ENCODE measurements at regions not wholly inside any gene's neighbourhood (a gene's known extent, or its start where the extent isn't known, plus 50 kb on each side); places are given as distances from the start of the nearest gene placed in this dataset.
"Not testable (repeated sequence)": the region's sequence is repeated elsewhere in the genome, so short reads cannot be mapped to it uniquely, and the experiment has no call there.

- Mint-ChIP-seq H3K36me3 (no peaks in the 10 kb centered on the region), H3K4me1 (ENCODE audit: low read depth in 2 of 2) (peaks cover 22 to 30% of the 10 kb centered on the region in 2 donors), H3K4me3 (no peak overlapping the region), H3K27ac (peak overlapping the region in 1 of 2 donors; percentile 82), H3K9me3 (peaks cover 4% of the 10 kb centered on the region), H3K27me3 (peaks cover 0 to 21% of the 10 kb centered on the region in 2 donors)
- DNase-seq (ENCODE audit: low spot score), result no peak
- ATAC-seq, result no peak
Measured at GRCh38 chrX:45513042-45513441, 312.4 kb upstream of the DIPK2B start.

GRCh38 chrX:45508454-45508853 is 307.8 kb upstream of the DIPK2B start:
- no peak overlapping the region for H3K27ac Mint-ChIP-seq
- peaks cover 13 to 26% of the 10 kb centered on the region in 2 donors for H3K4me1 Mint-ChIP-seq (ENCODE audit: low read depth in 2 of 2)
- no peaks in the 10 kb centered on the region for H3K36me3 Mint-ChIP-seq
- H3K27me3 Mint-ChIP-seq, result peaks cover 0 to 12% of the 10 kb centered on the region in 2 donors
- H3K4me3 Mint-ChIP-seq, result no peak overlapping the region
- ATAC-seq (no peak), DNase-seq (ENCODE audit: low spot score) (no peak)
- no peaks in the 10 kb centered on the region for H3K9me3 Mint-ChIP-seq

- ATAC-seq (no peak), DNase-seq (ENCODE audit: low spot score) (no peak)
- H3K27me3 Mint-ChIP-seq, result peaks cover 0 to 5% of the 10 kb centered on the region in 2 donors
- no peaks in the 10 kb centered on the region for H3K36me3 Mint-ChIP-seq
- H3K9me3 Mint-ChIP-seq, result no peaks in the 10 kb centered on the region
- peak overlapping the region in 1 of 2 donors; percentile 28 for H3K27ac Mint-ChIP-seq
- no peak overlapping the region for H3K4me3 Mint-ChIP-seq
- peaks cover 13 to 20% of the 10 kb centered on the region in 2 donors for H3K4me1 Mint-ChIP-seq (ENCODE audit: low read depth in 2 of 2)
Measured at GRCh38 chrX:45506149-45506730, 305.6 kb upstream of the DIPK2B start.

GRCh38 chrX:45505214-45505613 is 304.5 kb upstream of the DIPK2B start:
- H3K36me3 Mint-ChIP-seq, result no peaks in the 10 kb centered on the region
- ATAC-seq (no peak), DNase-seq (ENCODE audit: low spot score) (no peak)
- peaks cover 13 to 20% of the 10 kb centered on the region in 2 donors for H3K4me1 Mint-ChIP-seq (ENCODE audit: low read depth in 2 of 2)
- H3K27ac Mint-ChIP-seq, result peak overlapping the region in 1 of 2 donors; percentile 39
- H3K9me3 Mint-ChIP-seq, result no peaks in the 10 kb centered on the region
- H3K4me3 Mint-ChIP-seq, result no peak overlapping the region
- H3K27me3 Mint-ChIP-seq, result peaks cover 0 to 5% of the 10 kb centered on the region in 2 donors

GRCh38 chrX:45503787-45504362 is 303.2 kb upstream of the DIPK2B start:
- H3K27me3 Mint-ChIP-seq; DNase-seq (ENCODE audit: low spot score); ATAC-seq; H3K9me3 Mint-ChIP-seq; H3K4me3 Mint-ChIP-seq; H3K27ac Mint-ChIP-seq; H3K36me3 Mint-ChIP-seq: not testable (repeated sequence)
- peaks cover 13 to 20% of the 10 kb centered on the region in 2 donors for H3K4me1 Mint-ChIP-seq (ENCODE audit: low read depth in 2 of 2)

DNA sequence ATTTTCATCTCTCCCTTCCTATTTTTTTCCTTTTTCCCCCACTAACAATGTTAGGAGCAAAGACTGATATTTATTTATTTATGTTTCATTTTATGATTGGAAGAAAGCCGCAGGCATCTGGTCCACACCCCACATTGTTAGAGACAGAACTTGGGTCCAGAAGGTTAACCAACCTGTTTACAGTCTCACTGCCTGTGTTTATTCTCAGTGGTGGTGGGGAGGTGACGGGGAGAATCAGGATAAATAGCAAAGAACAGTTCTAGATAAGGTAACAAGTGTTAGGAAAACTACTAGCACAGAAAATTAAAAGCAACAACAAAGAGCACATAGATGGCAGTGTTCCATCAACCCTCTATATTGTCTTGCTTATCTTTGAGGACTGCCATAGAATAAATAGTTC is 301.7 kb upstream of the DIPK2B start:
- no peaks in the 10 kb centered on the region for H3K36me3 Mint-ChIP-seq
- H3K27me3 Mint-ChIP-seq, result peaks cover 6 to 14% of the 10 kb centered on the region in 2 donors
- H3K9me3 Mint-ChIP-seq, result peaks cover 3% of the 10 kb centered on the region
- DNase-seq (ENCODE audit: low spot score) (no peak), ATAC-seq (no peak)
- H3K4me3 Mint-ChIP-seq, result no peak overlapping the region
- H3K4me1 Mint-ChIP-seq (ENCODE audit: low read depth in 2 of 2), result peaks cover 13 to 20% of the 10 kb centered on the region in 2 donors
- no peak overlapping the region for H3K27ac Mint-ChIP-seq

DNA sequence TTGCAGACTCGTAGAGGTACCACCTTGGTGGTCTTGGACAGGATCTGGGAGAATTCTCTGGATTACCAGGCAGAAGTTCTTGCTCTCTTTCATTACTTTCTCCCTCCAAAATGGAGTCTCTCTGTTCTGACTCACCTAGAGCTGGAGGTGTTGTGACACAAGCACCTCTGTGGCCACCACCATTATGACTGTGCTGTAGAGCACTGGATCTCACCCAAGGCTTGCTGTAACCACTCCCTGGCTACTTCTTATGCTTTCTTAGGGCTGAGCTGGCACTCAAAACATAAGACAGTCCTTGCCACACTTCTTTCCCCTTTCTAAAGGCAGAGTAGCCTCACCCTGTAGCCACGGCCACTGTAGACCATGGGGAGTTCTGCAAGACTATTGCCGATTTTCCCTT is 296.6 kb upstream of the DIPK2B start:
- peaks cover 23% of the 10 kb centered on the region for H3K36me3 Mint-ChIP-seq
- H3K27ac Mint-ChIP-seq, result no peak overlapping the region
- no peaks in the 10 kb centered on the region for H3K4me1 Mint-ChIP-seq (ENCODE audit: low read depth in 2 of 2)
- ATAC-seq (no peak), DNase-seq (ENCODE audit: low spot score) (no peak)
- peaks cover 15% of the 10 kb centered on the region for H3K9me3 Mint-ChIP-seq
- H3K4me3 Mint-ChIP-seq, result no peak overlapping the region
- peaks cover 6 to 25% of the 10 kb centered on the region in 2 donors for H3K27me3 Mint-ChIP-seq

DNA sequence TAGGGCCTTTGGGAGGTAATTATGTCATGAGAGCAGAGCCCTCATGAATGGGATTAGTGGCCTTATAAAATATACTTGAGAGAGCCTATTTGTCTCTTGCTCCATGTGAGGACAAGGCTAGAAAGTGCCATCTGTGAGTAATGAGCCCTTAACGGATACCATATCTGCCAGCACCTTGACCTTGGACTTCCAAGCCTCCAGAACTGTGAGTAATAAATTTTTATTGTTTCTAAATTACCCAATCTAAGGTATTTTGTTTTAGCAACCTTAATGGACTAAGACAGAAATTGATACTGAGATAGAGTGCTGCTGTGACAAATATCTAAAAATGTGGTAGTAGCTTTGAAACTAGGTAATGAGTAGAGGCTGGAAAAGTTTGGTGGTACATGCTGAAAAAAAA is 285.0 kb upstream of the DIPK2B start:
- H3K4me1 Mint-ChIP-seq (ENCODE audit: low read depth in 2 of 2), result peaks cover 0 to 12% of the 10 kb centered on the region in 2 donors
- no peaks in the 10 kb centered on the region for H3K36me3 Mint-ChIP-seq
- H3K9me3 Mint-ChIP-seq, result no peaks in the 10 kb centered on the region
- H3K27me3 Mint-ChIP-seq, result peaks cover 0 to 4% of the 10 kb centered on the region in 2 donors
- no peak for ATAC-seq
- H3K27ac Mint-ChIP-seq, result no peak overlapping the region
- DNase-seq (ENCODE audit: low spot score), result no peak
- no peak overlapping the region for H3K4me3 Mint-ChIP-seq

DNA sequence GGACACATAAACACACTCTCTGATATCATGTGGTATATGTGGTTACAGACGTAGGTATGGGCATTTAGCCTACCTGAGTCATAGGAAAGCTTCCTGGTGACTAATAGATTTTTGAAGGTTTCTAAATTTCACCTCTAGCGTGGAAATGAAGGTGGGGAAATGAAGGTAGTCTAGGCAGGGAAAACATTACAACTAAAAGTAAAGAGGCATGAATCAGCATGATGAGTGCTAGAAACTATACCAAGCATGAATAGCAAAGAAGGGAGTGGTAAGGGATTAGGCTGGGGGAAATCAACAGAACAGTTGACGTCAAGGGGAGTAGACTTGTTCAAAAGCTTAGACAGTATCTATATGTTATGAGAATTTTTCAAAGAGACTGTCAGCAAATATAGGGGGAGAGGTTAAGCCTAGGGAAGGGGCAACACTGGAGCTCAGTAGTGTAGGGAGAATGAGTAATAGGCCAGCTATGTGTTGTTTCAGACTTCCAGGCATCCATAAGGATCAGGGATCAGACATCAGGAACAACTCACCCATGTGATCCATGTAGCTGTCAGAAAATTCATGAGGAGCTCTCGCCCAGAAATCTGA is 279.3 kb upstream of the DIPK2B start:
- Mint-ChIP-seq H3K4me1 (ENCODE audit: low read depth in 2 of 2) (no peaks in the 10 kb centered on the region), H3K27ac (no peak overlapping the region)
- no peak for ATAC-seq

GRCh38 chrX:45479196-45479834 is 278.6 kb upstream of the DIPK2B start:
- peaks cover 8 to 18% of the 10 kb centered on the region in 2 donors for H3K27me3 Mint-ChIP-seq
- H3K9me3 Mint-ChIP-seq, result no peaks in the 10 kb centered on the region
- no peak overlapping the region for H3K4me3 Mint-ChIP-seq
- DNase-seq (ENCODE audit: low spot score) (no peak), ATAC-seq (no peak)
- H3K36me3 Mint-ChIP-seq, result no peaks in the 10 kb centered on the region
- H3K4me1 Mint-ChIP-seq (ENCODE audit: low read depth in 2 of 2), result no peaks in the 10 kb centered on the region
- no peak overlapping the region for H3K27ac Mint-ChIP-seq

More for the DNA sequence above, 279.3 kb upstream of the DIPK2B start:
- no peaks in the 10 kb centered on the region for H3K9me3 Mint-ChIP-seq
- peaks cover 8 to 18% of the 10 kb centered on the region in 2 donors for H3K27me3 Mint-ChIP-seq
- no peak overlapping the region for H3K4me3 Mint-ChIP-seq
- no peak for DNase-seq (ENCODE audit: low spot score)
- no peaks in the 10 kb centered on the region for H3K36me3 Mint-ChIP-seq

DNA sequence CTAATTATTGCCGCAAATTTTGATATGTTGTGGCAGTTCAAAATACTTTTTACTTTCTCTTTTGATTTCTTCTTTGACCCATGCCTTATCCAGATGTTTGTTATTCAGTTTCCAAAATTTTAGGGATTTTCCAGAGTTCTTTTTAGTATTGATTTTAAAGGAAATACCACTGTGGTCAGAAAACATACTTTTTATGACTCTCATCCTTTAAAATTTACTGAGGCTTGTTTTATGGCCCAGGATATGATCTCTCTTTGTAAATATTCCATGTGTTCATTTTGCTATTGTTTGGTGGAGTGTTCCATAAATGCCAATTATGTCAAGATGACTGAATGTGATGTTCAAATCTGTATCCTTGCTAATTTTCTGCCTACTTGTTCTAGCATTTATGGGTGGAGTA is 272.3 kb upstream of the DIPK2B start:
- Mint-ChIP-seq H3K9me3 (no peaks in the 10 kb centered on the region), H3K4me3 (no peak overlapping the region), H3K4me1 (ENCODE audit: low read depth in 2 of 2) (no peaks in the 10 kb centered on the region), H3K27me3 (peaks cover 29 to 31% of the 10 kb centered on the region in 2 donors), H3K36me3 (peaks cover 6% of the 10 kb centered on the region), H3K27ac (no peak overlapping the region)
- no peak for ATAC-seq
- DNase-seq (ENCODE audit: low spot score), result no peak

DNA sequence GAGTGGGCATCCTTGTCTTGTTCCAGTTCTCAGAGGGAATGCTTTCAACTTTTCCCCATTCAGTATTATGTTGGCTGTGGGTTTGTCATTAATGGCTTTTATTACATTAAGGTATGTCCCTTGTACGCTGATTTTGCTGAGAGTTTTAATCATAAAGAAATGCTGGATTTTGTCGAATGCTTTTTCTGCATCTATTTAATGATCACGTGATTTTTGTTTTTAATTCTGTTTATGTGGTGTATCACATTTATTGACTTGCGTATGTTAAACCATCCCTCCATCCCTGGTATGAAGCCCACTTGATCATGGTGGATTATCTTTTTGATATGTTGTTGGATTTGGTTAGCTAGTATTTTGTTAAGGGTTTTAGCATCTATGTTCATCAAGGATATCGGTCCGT is 266.9 kb upstream of the DIPK2B start:
- not testable (repeated sequence) for DNase-seq (ENCODE audit: low spot score); ATAC-seq; H3K27ac Mint-ChIP-seq; H3K4me1 Mint-ChIP-seq (ENCODE audit: low read depth in 2 of 2); H3K4me3 Mint-ChIP-seq; H3K9me3 Mint-ChIP-seq
- Mint-ChIP-seq H3K27me3 (peaks cover 31 to 36% of the 10 kb centered on the region in 2 donors), H3K36me3 (peaks cover 13% of the 10 kb centered on the region)

GRCh38 chrX:45455732-45456131 is 255.1 kb upstream of the DIPK2B start:
- H3K36me3 Mint-ChIP-seq; H3K27ac Mint-ChIP-seq; ATAC-seq; H3K4me3 Mint-ChIP-seq; H3K9me3 Mint-ChIP-seq; H3K4me1 Mint-ChIP-seq (ENCODE audit: low read depth in 2 of 2); DNase-seq (ENCODE audit: low spot score): not testable (repeated sequence)
- H3K27me3 Mint-ChIP-seq, result peaks cover 19 to 41% of the 10 kb centered on the region in 2 donors

GRCh38 chrX:45454290-45454689 is 253.6 kb upstream of the DIPK2B start:
- peaks cover 4% of the 10 kb centered on the region for H3K9me3 Mint-ChIP-seq
- H3K27me3 Mint-ChIP-seq, result peaks cover 19 to 37% of the 10 kb centered on the region in 2 donors
- ATAC-seq (no peak), DNase-seq (ENCODE audit: low spot score) (no peak)
- no peak overlapping the region for H3K27ac Mint-ChIP-seq
- no peaks in the 10 kb centered on the region for H3K36me3 Mint-ChIP-seq
- no peaks in the 10 kb centered on the region for H3K4me1 Mint-ChIP-seq (ENCODE audit: low read depth in 2 of 2)
- H3K4me3 Mint-ChIP-seq, result no peak overlapping the region

Data from natural killer cell treated with Interleukin-12 subunit alpha and Interleukin-12 subunit beta and Interleukin-15 and Interleukin-18, amount 100 ng/mL, for 72 hours (primary cell).